Natural killer cell treated with Interleukin-12 subunit alpha and Interleukin-12 subunit beta and Interleukin-15 and Interleukin-18, amount 100 ng/mL, for 72 hours (primary cell): ENCODE measurements at regions not wholly inside any gene's neighbourhood (a gene's known extent, or its start where the extent isn't known, plus 50 kb on each side); places are given as distances from the start of the nearest gene placed in this dataset.

ENCODE experiments used
- ATAC-seq, 2 donors: fragments of 150-1000 bp; cut with Tn5 transposase in 1 of 2; sonication (Bioruptor Pico), chemical (Tn5 transposase) in 1 of 2; 2 replicates each; pipeline ENCODE4 v1.10.0; 2021
- DNase-seq: peaks from one replicate; pipeline ENCODE4 v3.0.0; 2022; ENCODE audit warnings: low spot score
- H3K27ac Mint-ChIP-seq, 2 donors: 1 replicate in 1 of 2; 2 replicates in 1 of 2; pipeline ENCODE4 v1.8.0; 2022; ENCODE audit warnings: mixed read lengths in 2 of 2, mild to moderate bottlenecking in 1 of 2, moderate library complexity in 1 of 2
- H3K27me3 Mint-ChIP-seq, 2 donors: 1 replicate in 1 of 2; 2 replicates in 1 of 2; pipeline ENCODE4 v1.8.0; 2022; ENCODE audit warnings: mixed read lengths in 2 of 2
- H3K36me3 Mint-ChIP-seq: one replicate; pipeline ENCODE4 v1.8.0; 2022; ENCODE audit warnings: mixed read lengths
- H3K4me1 Mint-ChIP-seq, 2 donors: 1 replicate in 1 of 2; 2 replicates in 1 of 2; pipeline ENCODE4 v1.8.0; 2022; ENCODE audit warnings: low read depth in 2 of 2, mixed read lengths in 2 of 2, mild to moderate bottlenecking in 1 of 2
- H3K4me3 Mint-ChIP-seq: one replicate; pipeline ENCODE4 v1.8.0; 2022; ENCODE audit warnings: mixed read lengths
- H3K9me3 Mint-ChIP-seq: 2 replicates; pipeline ENCODE4 v1.8.0; 2022; ENCODE audit warnings: mixed read lengths

DNA sequence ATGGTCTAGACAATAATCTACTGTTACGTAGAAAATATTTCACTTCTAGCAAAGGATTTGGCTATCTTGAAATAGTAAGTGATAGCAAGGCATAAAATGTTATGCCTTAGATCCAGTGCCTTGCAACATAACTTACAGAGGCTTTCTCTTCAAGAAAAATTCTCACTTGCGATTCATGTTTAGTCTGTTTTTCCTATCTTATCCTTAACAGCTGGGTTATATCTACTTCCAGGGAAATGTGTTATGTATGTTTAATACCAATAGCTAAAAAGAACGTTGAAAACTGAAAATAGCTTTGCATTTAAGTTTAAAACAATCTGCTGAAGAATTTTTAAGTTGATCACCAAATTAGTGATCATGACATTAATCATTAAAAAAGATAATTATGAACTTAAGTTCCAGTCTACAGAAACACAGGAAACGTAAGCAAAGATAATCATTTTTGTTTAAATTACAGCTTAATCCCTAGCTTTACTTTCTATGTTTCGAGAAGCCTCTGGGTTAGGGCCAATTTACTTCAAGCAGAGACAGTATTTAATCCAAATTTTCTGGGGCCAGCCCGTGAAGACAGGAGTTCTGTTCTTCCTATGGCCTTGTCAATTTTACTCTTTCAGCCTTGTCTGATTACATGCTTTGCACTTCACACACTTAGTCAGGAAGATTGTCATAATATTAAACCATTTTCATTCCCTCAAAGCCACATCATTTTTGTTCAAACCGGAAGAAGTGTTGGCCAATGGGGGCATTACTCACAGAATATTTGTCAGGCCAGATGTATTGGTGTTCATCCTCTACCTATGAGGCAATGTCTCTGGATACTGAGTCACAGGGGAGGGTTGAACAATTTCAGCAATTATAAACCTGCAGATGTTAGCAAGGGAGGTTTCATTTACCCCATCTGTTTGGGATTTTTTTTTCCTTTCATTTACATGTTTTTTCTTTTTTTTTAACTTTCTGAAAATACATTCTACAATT, 1132.9 kb upstream of the ZEB2 start:
- Mint-ChIP-seq H3K9me3 (peaks cover 8% of the 10 kb centered on the region), H3K36me3 (no peaks in the 10 kb centered on the region), H3K4me1 (peaks cover 0 to 8% of the 10 kb centered on the region in 2 donors), H3K27ac (peak overlapping the region; percentile 43 to 87), H3K27me3 (peaks cover 0 to 7% of the 10 kb centered on the region in 2 donors), H3K4me3 (no peak overlapping the region)
- ATAC-seq, result peak; percentile 58 to 91
- DNase-seq, result peak; percentile 59

DNA sequence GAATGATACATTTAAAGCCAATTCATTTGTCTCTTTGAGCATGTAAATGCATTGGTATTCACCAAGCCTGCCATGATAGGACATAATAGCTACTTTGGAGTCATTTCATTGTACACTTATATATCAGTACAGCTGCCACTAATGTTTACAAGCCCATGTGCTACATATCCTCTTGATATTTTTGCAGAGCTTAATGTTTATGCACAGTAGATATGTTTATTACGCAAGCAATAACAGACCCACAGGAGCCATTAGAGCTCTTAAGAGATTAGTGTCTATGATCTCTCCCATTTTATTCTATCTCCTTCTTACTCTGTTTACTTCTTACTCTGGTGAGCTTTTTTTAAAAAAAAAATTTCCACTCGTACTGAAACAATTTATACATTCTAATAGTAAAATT, 1132.1 kb upstream of the ZEB2 start:
- ATAC-seq, result no peak
- Mint-ChIP-seq H3K27me3 (peaks cover 0 to 7% of the 10 kb centered on the region in 2 donors), H3K27ac (peak overlapping the region in 1 of 2 donors; percentile 43), H3K9me3 (peaks cover 8% of the 10 kb centered on the region), H3K4me3 (no peak overlapping the region), H3K36me3 (no peaks in the 10 kb centered on the region), H3K4me1 (peaks cover 0 to 8% of the 10 kb centered on the region in 2 donors)
- no peak for DNase-seq

DNA sequence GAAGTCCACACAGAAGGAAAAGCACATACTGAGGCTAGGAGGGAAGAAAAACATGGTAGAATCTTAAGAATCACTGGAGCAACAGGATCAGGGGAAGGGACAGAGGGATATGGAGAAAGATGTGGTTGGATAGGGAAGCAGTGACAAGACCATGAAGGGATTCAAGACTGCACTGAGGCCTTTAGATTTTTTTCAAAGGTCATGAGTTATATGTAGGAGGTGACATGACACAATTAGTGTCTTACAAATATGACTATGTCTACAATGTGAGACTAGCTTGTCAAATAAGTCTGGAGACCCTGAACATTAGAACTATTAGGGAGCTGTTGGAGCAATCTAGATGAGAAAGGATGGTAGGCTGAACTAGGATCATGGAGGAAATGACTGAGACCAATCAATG, 1130.3 kb upstream of the ZEB2 start:
- Mint-ChIP-seq H3K36me3 (peaks cover 10% of the 10 kb centered on the region), H3K4me3 (no peak overlapping the region), H3K9me3 (peaks cover 9% of the 10 kb centered on the region), H3K27me3 (peaks cover 0 to 7% of the 10 kb centered on the region in 2 donors), H3K4me1 (peaks cover 2 to 18% of the 10 kb centered on the region in 2 donors), H3K27ac (peak overlapping the region in 1 of 2 donors; percentile 47)
- no peak for ATAC-seq
- DNase-seq, result no peak

DNA sequence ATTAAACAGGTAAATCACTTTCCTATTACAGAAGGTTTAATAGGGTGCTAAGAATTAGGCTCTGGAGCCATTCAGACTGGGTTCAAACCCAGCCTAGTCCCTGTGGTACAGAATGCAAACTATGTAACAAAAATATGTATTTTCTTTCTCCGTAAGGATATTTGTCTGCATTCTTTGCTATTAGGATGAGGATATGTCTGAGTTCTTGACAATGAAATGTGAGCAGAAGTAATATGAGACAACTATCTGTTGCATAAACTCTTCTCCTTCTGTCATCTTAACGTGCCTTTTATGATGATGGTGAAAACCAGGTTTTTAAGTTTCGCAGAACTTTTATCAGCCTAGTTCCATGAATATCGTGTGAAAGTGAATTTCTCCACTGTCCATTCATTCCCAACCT, 1129.1 kb upstream of the ZEB2 start:
- no peak for ATAC-seq

DNA sequence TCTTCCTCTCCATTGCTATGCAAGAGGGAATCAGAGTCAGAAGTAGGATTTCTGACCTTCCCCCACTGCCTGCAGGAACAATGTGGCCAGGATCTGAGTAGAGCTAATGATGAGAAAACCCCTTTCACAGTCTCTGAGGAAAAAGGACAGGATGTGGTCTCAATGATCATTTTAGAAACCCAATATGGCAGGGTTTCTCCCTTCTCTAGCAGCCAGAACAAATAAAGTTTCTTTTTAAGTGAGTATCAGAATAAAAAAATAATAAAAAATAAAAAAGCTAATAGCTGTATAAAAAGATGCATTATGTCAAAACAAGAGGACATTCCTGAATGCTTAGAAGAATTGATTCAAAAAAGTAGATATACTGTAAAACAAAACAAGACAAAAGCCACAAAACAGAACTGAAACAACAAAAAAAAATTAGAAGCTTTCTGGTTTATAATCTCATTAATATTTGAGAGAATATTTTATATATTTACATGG, 1124.9 kb upstream of the ZEB2 start:
- Mint-ChIP-seq H3K36me3 (peaks cover 13% of the 10 kb centered on the region), H3K4me1 (peaks cover 11 to 25% of the 10 kb centered on the region in 2 donors)
- peak; percentile 66 to 80 for ATAC-seq

More for the DNA sequence above, 1129.1 kb upstream of the ZEB2 start:
- DNase-seq, result no peak
- Mint-ChIP-seq H3K27ac (no peak overlapping the region), H3K4me1 (peaks cover 11 to 24% of the 10 kb centered on the region in 2 donors), H3K36me3 (peaks cover 13% of the 10 kb centered on the region), H3K27me3 (peaks cover 0 to 7% of the 10 kb centered on the region in 2 donors), H3K9me3 (peaks cover 11% of the 10 kb centered on the region), H3K4me3 (no peak overlapping the region)

DNA sequence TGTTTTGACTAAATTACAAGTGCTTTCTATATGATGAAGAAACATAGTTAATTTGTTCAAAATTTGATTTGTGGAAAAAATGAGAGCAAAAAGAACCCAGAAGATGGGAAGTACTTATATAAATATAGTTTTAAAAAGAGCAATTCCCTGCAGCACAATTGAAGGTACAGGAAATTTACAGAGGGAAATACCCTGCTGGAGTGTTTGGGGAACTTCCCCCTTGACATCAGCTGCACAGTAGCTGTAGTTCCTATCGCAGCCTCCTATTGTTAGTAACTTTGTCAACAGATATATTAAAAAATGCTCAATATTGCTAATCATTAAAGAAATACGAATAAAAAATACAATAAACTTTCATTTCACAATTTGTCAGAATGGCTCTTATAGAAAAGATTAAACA, 1118.8 kb upstream of the ZEB2 start:
- Mint-ChIP-seq H3K4me1 (peaks cover 7 to 26% of the 10 kb centered on the region in 2 donors), H3K27me3 (peaks cover 0 to 4% of the 10 kb centered on the region in 2 donors), H3K36me3 (peaks cover 4% of the 10 kb centered on the region), H3K9me3 (peaks cover 7% of the 10 kb centered on the region), H3K27ac (peak overlapping the region; percentile 7 to 82), H3K4me3 (peak overlapping the region; percentile 19)
- DNase-seq, result peak; percentile 65
- ATAC-seq, result peak; percentile 60 to 85

More for the DNA sequence above, 1124.9 kb upstream of the ZEB2 start:
- peak; percentile 60 for DNase-seq
- peaks cover 9% of the 10 kb centered on the region for H3K9me3 Mint-ChIP-seq
- H3K27me3 Mint-ChIP-seq, result peaks cover 0 to 2% of the 10 kb centered on the region in 2 donors
- H3K27ac Mint-ChIP-seq, result peak overlapping the region; percentile 64 to 87
- H3K4me3 Mint-ChIP-seq, result peak overlapping the region; percentile 39

DNA sequence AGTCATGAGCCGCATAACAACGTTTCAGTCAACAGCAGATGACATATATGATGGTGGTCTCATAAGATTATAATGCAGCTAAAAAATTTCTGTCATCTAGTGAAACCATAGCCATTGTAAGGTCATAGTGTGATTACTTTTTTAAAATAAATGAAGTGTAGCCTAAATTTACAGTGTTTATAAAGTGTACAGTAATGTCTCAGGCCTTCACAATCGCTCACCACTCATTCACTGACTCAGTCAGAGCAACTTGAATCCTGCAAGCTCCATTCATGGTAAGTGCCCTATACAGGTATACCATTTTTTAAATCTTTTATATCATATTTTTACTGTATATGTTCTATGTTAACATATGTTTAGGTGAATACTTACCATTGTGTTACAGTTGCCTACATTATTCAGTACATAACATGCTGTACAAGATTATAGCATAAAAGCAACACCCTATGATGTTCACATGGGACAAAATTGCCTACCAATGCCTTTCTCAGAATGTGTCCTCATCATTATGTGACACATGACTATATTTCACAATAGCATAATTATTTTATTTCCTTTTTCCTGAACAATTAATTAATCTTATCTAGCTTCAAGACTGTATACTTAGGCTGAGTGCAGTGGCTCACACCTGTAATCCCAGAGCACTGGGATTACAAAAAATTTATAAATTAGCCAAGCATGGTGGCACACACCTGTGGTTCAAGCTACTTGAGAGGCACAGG, 1115.9 kb upstream of the ZEB2 start:
- no peak overlapping the region for H3K27ac Mint-ChIP-seq
- peaks cover 0 to 11% of the 10 kb centered on the region in 2 donors for H3K27me3 Mint-ChIP-seq
- H3K9me3 Mint-ChIP-seq, result peaks cover 3% of the 10 kb centered on the region
- ATAC-seq, result no peak
- DNase-seq, result no peak
- H3K4me3 Mint-ChIP-seq, result no peak overlapping the region
- H3K36me3 Mint-ChIP-seq, result peaks cover 4% of the 10 kb centered on the region
- peaks cover 7 to 21% of the 10 kb centered on the region in 2 donors for H3K4me1 Mint-ChIP-seq

DNA sequence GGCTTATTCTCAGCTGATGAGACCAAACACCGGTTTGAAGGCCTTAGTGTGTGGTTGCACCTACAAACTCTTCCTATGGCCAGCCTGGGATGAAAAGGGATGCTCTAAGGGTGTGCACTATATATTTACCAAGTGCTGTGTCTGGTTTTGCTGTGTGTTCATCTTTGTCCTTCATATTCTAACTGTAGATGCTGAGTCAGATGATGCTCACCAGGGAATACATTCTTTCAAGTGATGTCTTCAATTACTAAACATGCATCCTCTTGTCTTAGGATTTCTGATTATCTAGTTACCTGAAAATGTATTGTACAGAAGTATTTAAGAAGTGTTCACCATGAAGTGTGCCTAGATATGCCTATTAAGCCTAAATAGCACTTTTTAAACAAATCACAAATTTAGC, 1111.6 kb upstream of the ZEB2 start:
- no peak for ATAC-seq
- Mint-ChIP-seq H3K9me3 (no peaks in the 10 kb centered on the region), H3K4me1 (peaks cover 0 to 5% of the 10 kb centered on the region in 2 donors), H3K27me3 (peaks cover 0 to 11% of the 10 kb centered on the region in 2 donors), H3K4me3 (no peak overlapping the region), H3K36me3 (no peaks in the 10 kb centered on the region), H3K27ac (no peak overlapping the region)
- no peak for DNase-seq

DNA sequence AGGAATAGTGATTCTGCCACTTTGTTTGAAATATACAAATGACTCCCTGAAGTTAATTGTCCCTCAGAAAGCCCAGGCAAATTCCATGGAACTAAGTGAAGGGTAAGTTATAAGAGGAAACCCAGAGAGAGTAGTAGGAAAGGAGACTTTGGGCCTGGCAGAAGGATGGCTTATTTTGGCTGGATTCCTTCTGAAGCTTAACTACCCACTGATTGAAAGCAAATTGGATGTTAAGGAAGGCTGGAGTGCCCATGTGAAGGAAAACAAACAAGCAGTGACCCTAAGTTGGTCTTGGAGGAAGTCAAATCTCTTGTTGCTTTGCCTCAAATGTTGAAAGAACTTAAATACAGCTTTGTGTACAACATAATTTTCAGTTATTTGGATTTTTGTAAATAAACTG, 1106.4 kb upstream of the ZEB2 start:
- Mint-ChIP-seq H3K9me3 (no peaks in the 10 kb centered on the region), H3K4me1 (peaks cover 0 to 3% of the 10 kb centered on the region in 2 donors), H3K4me3 (no peak overlapping the region), H3K36me3 (no peaks in the 10 kb centered on the region), H3K27ac (no peak overlapping the region), H3K27me3 (peaks cover 2 to 15% of the 10 kb centered on the region in 2 donors)
- ATAC-seq, result no peak
- DNase-seq, result no peak

DNA sequence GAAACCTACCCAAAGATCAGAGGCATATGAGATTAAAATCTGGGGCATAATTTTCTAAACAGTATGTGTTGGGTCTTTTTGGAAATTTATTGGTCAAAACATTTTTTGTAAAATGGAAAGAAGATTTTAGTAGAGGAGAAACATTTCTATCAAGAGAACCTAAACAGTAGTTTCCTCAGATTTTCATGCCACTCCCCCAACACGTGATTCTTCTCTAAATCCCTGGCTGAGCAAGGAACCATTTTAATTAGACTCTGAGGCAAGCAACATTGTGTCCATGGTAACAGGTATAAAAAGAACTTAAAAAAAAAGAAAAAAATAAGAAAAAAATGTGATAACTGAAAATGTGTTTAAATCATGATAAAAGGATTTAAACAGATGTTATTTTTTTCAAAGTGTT, 1105.2 kb upstream of the ZEB2 start:
- Mint-ChIP-seq H3K27me3 (peaks cover 2 to 17% of the 10 kb centered on the region in 2 donors), H3K9me3 (no peaks in the 10 kb centered on the region)
- DNase-seq, result no peak

DNA sequence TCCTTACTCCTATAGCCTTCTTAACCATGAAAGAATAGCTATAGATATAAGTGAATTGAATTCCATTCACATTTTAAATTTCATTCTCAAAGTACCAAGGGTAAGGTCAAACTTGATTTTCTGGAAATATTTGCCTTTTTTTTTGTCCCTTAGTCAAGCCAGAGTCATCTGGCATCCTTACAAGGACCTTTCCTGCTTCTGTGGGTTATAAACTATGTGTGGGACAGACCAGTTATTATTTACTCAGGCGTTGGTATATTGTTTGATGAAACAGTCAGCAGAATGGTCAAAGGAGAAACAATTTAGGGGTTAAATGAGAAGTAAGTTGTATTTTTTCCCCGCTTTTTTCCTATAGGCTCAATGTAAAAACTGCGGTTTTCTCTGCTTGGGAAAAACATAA, 1103.2 kb upstream of the ZEB2 start:
- no peak overlapping the region for H3K27ac Mint-ChIP-seq
- ATAC-seq (no peak), DNase-seq (no peak)
- no peak overlapping the region for H3K4me3 Mint-ChIP-seq
- no peaks in the 10 kb centered on the region for H3K9me3 Mint-ChIP-seq
- peaks cover 0 to 3% of the 10 kb centered on the region in 2 donors for H3K4me1 Mint-ChIP-seq
- H3K36me3 Mint-ChIP-seq, result no peaks in the 10 kb centered on the region
- peaks cover 2 to 17% of the 10 kb centered on the region in 2 donors for H3K27me3 Mint-ChIP-seq

More for the DNA sequence above, 1105.2 kb upstream of the ZEB2 start:
- Mint-ChIP-seq H3K4me3 (no peak overlapping the region), H3K27ac (peak overlapping the region in 1 of 2 donors; percentile 4), H3K36me3 (no peaks in the 10 kb centered on the region), H3K4me1 (peaks cover 0 to 3% of the 10 kb centered on the region in 2 donors)
- no peak for ATAC-seq

DNA sequence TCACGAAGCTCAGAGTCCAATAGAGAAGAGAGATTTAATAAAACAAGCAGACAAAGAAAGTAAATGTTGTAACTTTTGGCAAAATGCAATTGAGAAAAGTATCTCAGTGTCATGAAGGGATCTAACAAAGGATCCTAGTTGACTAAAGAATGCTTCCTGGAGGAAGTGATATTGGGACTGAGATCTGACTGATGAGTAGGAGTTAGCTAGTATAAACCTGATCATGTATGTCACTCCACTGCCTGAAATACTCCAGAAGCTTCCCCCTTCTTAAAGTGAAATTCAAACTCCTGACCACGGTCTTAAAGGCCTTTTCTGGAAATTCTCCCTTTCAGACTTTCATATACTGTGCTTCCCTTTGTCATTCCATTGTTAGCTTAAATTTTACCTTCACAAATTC, 1102.4 kb upstream of the ZEB2 start:
- Mint-ChIP-seq H3K4me3 (no peak overlapping the region), H3K4me1 (peaks cover 0 to 3% of the 10 kb centered on the region in 2 donors), H3K36me3 (no peaks in the 10 kb centered on the region), H3K27me3 (peaks cover 2 to 19% of the 10 kb centered on the region in 2 donors), H3K9me3 (no peaks in the 10 kb centered on the region), H3K27ac (no peak overlapping the region)
- no peak for ATAC-seq
- DNase-seq, result no peak

DNA sequence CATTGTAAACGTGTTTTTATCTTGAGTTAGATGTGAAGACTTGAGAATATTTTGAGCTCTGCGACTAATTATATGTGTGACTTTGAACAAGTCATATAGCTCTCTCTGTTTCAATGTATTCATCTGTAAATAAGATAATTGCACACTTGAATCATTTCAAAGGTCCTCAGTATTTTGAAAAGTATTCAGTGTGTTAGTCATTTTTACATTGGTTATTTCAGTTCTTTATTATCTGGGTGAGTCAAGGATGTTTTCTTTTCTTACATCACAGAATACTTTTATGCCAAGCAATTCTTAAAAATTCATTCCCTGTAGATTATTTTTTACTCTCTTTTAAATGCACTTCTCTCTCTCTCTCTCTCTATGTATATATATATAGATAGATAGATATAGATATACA, 1098.0 kb upstream of the ZEB2 start:
- no peak for ATAC-seq
- Mint-ChIP-seq H3K36me3 (no peaks in the 10 kb centered on the region), H3K27ac (no peak overlapping the region), H3K4me1 (no peaks in the 10 kb centered on the region), H3K4me3 (no peak overlapping the region), H3K27me3 (peaks cover 4 to 28% of the 10 kb centered on the region in 2 donors), H3K9me3 (peaks cover 4% of the 10 kb centered on the region)
- DNase-seq, result no peak
